ENCODE measurements at regions not wholly inside any gene's neighbourhood (a gene's known extent, or its start where the extent isn't known, plus 50 kb on each side); places are given as distances from the start of the nearest gene placed in this dataset.

DNA sequence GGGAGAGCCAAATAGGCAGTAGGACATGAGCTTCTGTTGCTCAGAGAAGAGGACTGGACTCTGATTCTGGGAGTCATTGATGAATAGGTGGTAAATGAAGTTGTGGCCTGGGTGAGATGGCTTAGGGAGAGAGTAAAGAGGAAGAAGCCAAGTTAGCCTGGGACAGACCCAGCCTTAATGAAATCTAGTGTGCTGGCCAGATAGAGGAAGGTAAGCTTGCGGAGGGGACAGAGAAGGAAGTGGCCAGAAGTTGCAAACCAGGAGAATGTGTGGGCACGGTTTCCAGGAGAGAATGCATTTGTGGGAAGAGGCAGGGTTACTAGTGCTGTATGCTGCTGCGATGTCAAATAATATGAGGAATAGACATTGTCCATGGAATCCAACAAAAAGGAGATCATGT, 83.3 kb upstream of the OLFM4 start:
- no peak overlapping the region for H3K4me3 ChIP-seq (replicated peaks; ENCODE audit: low read depth, low read length)
- DNase-seq (ENCODE audit: extremely low read depth, low read depth), result no peak
- TF ChIP-seq, protein P1, sequence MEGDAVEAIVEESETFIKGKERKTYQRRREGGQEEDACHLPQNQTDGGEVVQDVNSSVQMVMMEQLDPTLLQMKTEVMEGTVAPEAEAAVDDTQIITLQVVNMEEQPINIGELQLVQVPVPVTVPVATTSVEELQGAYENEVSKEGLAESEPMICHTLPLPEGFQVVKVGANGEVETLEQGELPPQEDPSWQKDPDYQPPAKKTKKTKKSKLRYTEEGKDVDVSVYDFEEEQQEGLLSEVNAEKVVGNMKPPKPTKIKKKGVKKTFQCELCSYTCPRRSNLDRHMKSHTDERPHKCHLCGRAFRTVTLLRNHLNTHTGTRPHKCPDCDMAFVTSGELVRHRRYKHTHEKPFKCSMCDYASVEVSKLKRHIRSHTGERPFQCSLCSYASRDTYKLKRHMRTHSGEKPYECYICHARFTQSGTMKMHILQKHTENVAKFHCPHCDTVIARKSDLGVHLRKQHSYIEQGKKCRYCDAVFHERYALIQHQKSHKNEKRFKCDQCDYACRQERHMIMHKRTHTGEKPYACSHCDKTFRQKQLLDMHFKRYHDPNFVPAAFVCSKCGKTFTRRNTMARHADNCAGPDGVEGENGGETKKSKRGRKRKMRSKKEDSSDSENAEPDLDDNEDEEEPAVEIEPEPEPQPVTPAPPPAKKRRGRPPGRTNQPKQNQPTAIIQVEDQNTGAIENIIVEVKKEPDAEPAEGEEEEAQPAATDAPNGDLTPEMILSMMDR (IDR thresholded peaks at IDR 0.05; ENCODE audit: low read depth, low read length, missing control alignments), result no peak

DNA sequence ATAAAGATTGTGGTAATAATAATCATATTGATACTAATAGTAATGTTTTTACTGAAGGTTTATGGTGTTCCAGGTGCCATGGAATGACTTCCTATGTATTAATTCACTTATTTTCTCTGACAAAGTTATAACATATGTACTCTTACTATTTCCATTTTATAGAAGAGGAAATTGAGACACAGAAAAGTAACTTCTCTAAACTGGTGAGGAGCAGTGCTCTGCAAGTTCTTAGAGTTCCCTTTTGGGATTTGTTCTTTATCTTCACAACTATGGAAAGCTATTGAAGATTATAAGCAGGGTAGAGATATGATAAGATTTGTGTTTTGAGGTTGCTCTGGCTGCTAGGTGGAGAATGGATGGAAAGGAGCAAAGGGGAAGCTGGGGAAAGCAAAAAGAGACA, 83.9 kb upstream of the OLFM4 start:
- no peak overlapping the region for H3K4me3 ChIP-seq (replicated peaks; ENCODE audit: low read depth, low read length)
- TF ChIP-seq, protein P1 (IDR thresholded peaks at IDR 0.05; ENCODE audit: low read depth, low read length, missing control alignments), result no peak
- no peak for DNase-seq (ENCODE audit: extremely low read depth, low read depth)

DNA sequence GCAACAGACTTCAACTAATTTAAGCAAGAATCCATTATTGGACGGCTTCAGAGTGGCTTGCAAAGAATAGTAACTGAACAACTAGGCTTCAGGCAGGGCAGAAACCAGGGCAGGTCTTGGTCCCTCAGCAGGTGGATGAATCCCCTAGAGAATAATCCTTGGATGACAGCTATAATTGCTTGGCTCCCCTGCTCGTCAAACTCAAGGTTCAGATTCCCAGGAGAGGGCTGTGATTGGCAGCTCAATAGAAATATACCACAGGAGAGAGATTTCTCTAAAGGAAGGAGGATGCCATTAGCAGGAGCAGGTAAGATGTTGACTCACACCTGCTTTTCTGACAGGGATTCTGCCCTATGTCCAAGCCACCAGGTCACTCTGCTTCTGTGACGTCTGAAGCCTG, 89.6 kb upstream of the PCDH8 start:
- H3K4me3 ChIP-seq (replicated peaks; ENCODE audit: low read depth, low read length), result no peak overlapping the region
- no peak for DNase-seq (ENCODE audit: extremely low read depth, low read depth)
- TF ChIP-seq, protein P1 (IDR thresholded peaks at IDR 0.05; ENCODE audit: low read depth, low read length, missing control alignments), result no peak

DNA sequence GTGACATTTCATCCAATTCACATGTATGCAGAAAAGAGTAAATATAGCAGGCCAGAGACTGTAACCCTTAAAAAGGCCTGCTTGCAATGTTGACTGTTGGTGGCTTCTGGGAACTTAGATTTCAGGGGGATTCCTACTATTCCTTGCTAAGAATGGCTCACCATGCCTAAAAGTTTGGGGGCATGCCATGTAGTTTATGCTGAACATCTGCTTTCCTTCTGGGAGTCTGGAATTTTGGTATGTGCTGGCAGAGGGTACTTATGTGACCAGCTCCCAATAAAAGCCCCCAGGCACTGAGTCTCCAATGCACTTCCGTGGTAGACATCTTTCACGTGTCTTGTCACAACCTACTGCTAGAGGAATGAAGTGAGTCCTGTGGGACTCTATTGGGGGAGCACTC, 88.4 kb upstream of the PCDH8 start:
- TF ChIP-seq, protein P1 (IDR thresholded peaks at IDR 0.05; ENCODE audit: low read depth, low read length, missing control alignments), result no peak
- no peak overlapping the region for H3K4me3 ChIP-seq (replicated peaks; ENCODE audit: low read depth, low read length)

DNA sequence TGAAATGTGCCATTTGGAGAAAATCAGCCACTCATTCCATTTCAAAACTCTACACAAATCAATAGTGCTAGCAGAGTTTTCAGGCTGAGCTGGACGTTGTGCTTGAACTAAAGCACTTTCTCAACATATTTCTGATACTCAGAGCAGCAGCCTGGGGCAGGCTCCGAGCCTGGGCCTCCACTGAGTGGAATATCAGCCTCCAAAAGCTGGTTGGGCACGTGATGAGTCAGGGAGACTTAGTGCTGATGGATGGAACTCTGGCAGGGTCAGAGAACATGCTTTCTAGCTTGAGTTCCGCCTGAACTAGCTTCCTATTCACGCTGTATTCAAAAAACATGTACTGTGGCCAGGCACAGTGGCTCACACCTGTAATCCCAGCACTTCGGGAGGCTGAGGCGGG, 85.8 kb upstream of the PCDH8 start:
- TF ChIP-seq, protein P1 (IDR thresholded peaks at IDR 0.05; ENCODE audit: low read depth, low read length, missing control alignments), result no peak
- DNase-seq (ENCODE audit: extremely low read depth, low read depth), result no peak
- H3K4me3 ChIP-seq (replicated peaks; ENCODE audit: low read depth, low read length), result no peak overlapping the region

More for the DNA sequence above, 88.4 kb upstream of the PCDH8 start:
- DNase-seq (ENCODE audit: extremely low read depth, low read depth), result no peak

DNA sequence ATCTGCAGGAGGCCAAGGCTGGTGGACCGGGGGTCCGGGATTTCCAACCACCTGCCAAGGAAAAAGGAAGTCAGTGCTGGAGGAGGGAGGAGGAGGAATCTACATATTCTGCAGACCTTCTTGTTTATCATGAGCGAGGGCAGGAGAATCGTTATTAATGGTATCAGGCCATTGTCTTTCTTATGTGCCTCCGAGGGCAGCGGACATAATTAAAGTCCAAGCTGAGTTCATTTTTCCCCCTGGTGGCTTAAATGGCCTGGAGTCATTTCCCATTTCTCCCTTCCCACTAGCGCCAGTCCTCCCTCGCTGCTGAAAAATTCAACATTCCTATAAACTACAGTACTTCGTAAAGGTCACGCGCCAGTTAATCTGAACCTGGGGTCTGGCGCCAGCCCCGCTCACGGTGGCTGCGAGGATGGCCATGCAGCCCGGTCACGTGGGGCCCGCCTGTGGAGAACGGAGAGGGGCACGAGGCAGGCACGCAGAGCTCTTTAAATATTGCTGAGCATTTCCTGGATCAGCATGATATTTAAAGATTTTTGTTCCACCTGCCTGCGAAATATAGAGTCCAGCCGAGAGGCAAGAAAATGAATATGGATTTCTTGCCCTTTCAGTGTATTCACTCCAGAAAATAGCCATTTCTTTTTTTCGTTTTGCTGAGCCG, 85.2 kb upstream of the PCDH8 start:
- DNase-seq (ENCODE audit: extremely low read depth, low read depth), result no peak
- no peak overlapping the region for H3K4me3 ChIP-seq (replicated peaks; ENCODE audit: low read depth, low read length)
- TF ChIP-seq, protein P1 (IDR thresholded peaks at IDR 0.05; ENCODE audit: low read depth, low read length, missing control alignments), result no peak

DNA sequence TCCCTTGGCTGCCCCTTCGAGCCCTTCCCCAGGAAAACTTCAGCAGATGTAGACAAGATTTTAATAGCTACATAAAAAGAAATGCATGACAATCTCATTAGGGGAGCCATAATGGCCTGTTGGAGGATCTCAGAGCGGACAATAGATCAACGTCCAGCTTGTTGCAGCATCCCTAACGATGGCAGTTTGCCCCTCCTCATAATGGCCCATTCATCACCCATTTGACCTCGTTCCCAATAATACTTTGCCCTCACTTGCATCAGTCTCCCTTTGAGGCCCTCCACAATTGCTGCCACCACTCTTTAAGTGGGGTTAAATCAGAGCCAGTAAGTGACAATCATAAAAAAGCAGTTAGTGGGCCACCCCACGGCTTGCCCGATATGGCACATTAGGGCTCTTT, 84.7 kb upstream of the PCDH8 start:
- H3K4me3 ChIP-seq (replicated peaks; ENCODE audit: low read depth, low read length), result no peak overlapping the region
- TF ChIP-seq, protein P1 (IDR thresholded peaks at IDR 0.05; ENCODE audit: low read depth, low read length, missing control alignments), result no peak
- DNase-seq (ENCODE audit: extremely low read depth, low read depth), result no peak

Measured in HFF-Myc (cell line).